Neural crest cell (in vitro differentiated cells): ENCODE measurements at regions not wholly inside any gene's neighbourhood (a gene's known extent, or its start where the extent isn't known, plus 50 kb on each side); places are given as distances from the start of the nearest gene placed in this dataset.
"Not testable (repeated sequence)": the region's sequence is repeated elsewhere in the genome, so short reads cannot be mapped to it uniquely, and the experiment has no call there.

Source experiments
- DNase-seq: peaks from one replicate; pipeline ENCODE4 v3.0.0; 2021; ENCODE audit warnings: low read depth, mixed read lengths, low spot score
- H3K27ac Mint-ChIP-seq: one replicate; pipeline ENCODE4 v1.8.0; 2021; ENCODE audit warnings: mild to moderate bottlenecking, mixed read lengths; ENCODE audit not compliant: unreplicated experiment
- H3K27me3 Mint-ChIP-seq: 2 replicates; pipeline ENCODE4 v1.8.0; 2021; ENCODE audit warnings: low read depth, mild to moderate bottlenecking, mixed read lengths
- H3K36me3 Mint-ChIP-seq: 2 replicates; pipeline ENCODE4 v1.8.0; 2021; ENCODE audit warnings: low read depth, mild to moderate bottlenecking, mixed read lengths
- H3K4me1 Mint-ChIP-seq: 2 replicates; pipeline ENCODE4 v1.8.0; 2021; ENCODE audit warnings: mixed read lengths
- H3K4me3 Mint-ChIP-seq: one replicate; pipeline ENCODE4 v1.8.0; 2021; ENCODE audit warnings: mild to moderate bottlenecking, mixed read lengths
- H3K9me3 Mint-ChIP-seq: 2 replicates; pipeline ENCODE4 v1.8.0; 2021; ENCODE audit warnings: mixed read lengths
- CTCF ChIP-seq: fragments of 200-600 bp; sonication (generic); conservative IDR thresholded peaks from 2 replicates; pipeline ENCODE4 v1.5.0; 2021; ENCODE audit warnings: antibody characterized with exemption, mild to moderate bottlenecking

- no peak for TF ChIP-seq CTCF
- DNase-seq, result no peak
- H3K27me3 Mint-ChIP-seq, result no peaks in the 10 kb centered on the region
- no peak overlapping the region for H3K4me3 Mint-ChIP-seq
- H3K36me3 Mint-ChIP-seq, result no peaks in the 10 kb centered on the region
- H3K27ac Mint-ChIP-seq, result no peak overlapping the region
- no peaks in the 10 kb centered on the region for H3K9me3 Mint-ChIP-seq
- no peaks in the 10 kb centered on the region for H3K4me1 Mint-ChIP-seq
Observed at GRCh38 chr9:30630459-30630858, 1754.0 kb upstream of the ACO1 start.

GRCh38 chr9:30646639-30647038, 1737.8 kb upstream of the ACO1 start:
- H3K4me1 Mint-ChIP-seq, H3K4me3 Mint-ChIP-seq, H3K27ac Mint-ChIP-seq, H3K36me3 Mint-ChIP-seq, DNase-seq, H3K27me3 Mint-ChIP-seq, H3K9me3 Mint-ChIP-seq: not testable (repeated sequence)

GRCh38 chr9:30661925-30662324, 1722.5 kb upstream of the ACO1 start:
- Mint-ChIP-seq H3K36me3 (no peaks in the 10 kb centered on the region), H3K27me3 (no peaks in the 10 kb centered on the region), H3K4me1 (no peaks in the 10 kb centered on the region), H3K4me3 (no peak overlapping the region), H3K27ac (no peak overlapping the region), H3K9me3 (no peaks in the 10 kb centered on the region)
- DNase-seq, result no peak
- no peak for TF ChIP-seq CTCF

GRCh38 chr9:30670805-30671562, 1713.5 kb upstream of the ACO1 start:
- Mint-ChIP-seq H3K4me3 (no peak overlapping the region), H3K4me1 (no peaks in the 10 kb centered on the region), H3K9me3 (no peaks in the 10 kb centered on the region), H3K36me3 (no peaks in the 10 kb centered on the region), H3K27me3 (no peaks in the 10 kb centered on the region), H3K27ac (no peak overlapping the region)
- TF ChIP-seq CTCF, result no peak
- no peak for DNase-seq

GRCh38 chr9:30673132-30673531, 1711.3 kb upstream of the ACO1 start:
- DNase-seq, result no peak
- H3K27me3 Mint-ChIP-seq, result no peaks in the 10 kb centered on the region
- H3K27ac Mint-ChIP-seq, result no peak overlapping the region
- H3K36me3 Mint-ChIP-seq, result no peaks in the 10 kb centered on the region
- no peaks in the 10 kb centered on the region for H3K9me3 Mint-ChIP-seq
- no peak for TF ChIP-seq CTCF
- no peaks in the 10 kb centered on the region for H3K4me1 Mint-ChIP-seq
- H3K4me3 Mint-ChIP-seq, result no peak overlapping the region

GRCh38 chr9:30676651-30677050, 1707.8 kb upstream of the ACO1 start:
- Mint-ChIP-seq H3K27me3 (no peaks in the 10 kb centered on the region), H3K9me3 (peaks cover 2% of the 10 kb centered on the region), H3K4me3 (no peak overlapping the region), H3K36me3 (no peaks in the 10 kb centered on the region), H3K4me1 (no peaks in the 10 kb centered on the region), H3K27ac (no peak overlapping the region)
- DNase-seq, result no peak
- TF ChIP-seq CTCF, result no peak
